Keratinocyte (primary cell): ENCODE measurements at regions not wholly inside any gene's neighbourhood (a gene's known extent, or its start where the extent isn't known, plus 50 kb on each side); places are given as distances from the start of the nearest gene placed in this dataset.
"Not testable (repeated sequence)": the region's sequence is repeated elsewhere in the genome, so short reads cannot be mapped to it uniquely, and the experiment has no call there.

ENCODE experiments used
- DNase-seq: peaks from one replicate; pipeline ENCODE4 v3.0.0-alpha.2; 2011; ENCODE audit warnings: low read depth, missing footprints, low spot score
- FAIRE-seq: peaks from 2 replicates; lab custom pipeline; 2011; peaks lifted over from hg19 to GRCh38; lab: Jason Lieb, UNC
- H2AFZ ChIP-seq: 2 replicates; pipeline ENCODE4 v1.6.0; 2012; ENCODE audit warnings: low read length, control low read depth, inconsistent platforms; ENCODE audit not compliant: control insufficient read depth
- H3K27ac ChIP-seq: 2 replicates; pipeline ENCODE4 v1.5.1; 2011; ENCODE audit warnings: low read length; ENCODE audit not compliant: control insufficient read depth, insufficient read depth
- H3K27me3 ChIP-seq: 3 replicates; pipeline ENCODE4 v1.6.0; 2011; ENCODE audit warnings: low read length; ENCODE audit not compliant: control insufficient read depth, insufficient read depth; ENCODE audit errors: extremely low read depth
- H3K36me3 ChIP-seq, 2 experiments: 2 replicates in 1 of 2; 3 replicates in 1 of 2; pipeline ENCODE4 v1.5.1; 2011; ENCODE audit warnings: low read length in 2 of 2, mild to moderate bottlenecking in 1 of 2; ENCODE audit not compliant: control insufficient read depth in 2 of 2, insufficient read depth in 2 of 2; ENCODE audit errors: extremely low read depth in 1 of 2
- H3K4me1 ChIP-seq: 3 replicates; pipeline ENCODE4 v1.5.1; 2011; ENCODE audit warnings: low read length; ENCODE audit not compliant: control insufficient read depth, insufficient read depth; ENCODE audit errors: extremely low read depth
- H3K4me2 ChIP-seq: 3 replicates; pipeline ENCODE4 v1.6.0; 2011; ENCODE audit warnings: low read depth, low read length; ENCODE audit not compliant: control insufficient read depth, insufficient read depth; ENCODE audit errors: extremely low read depth
- H3K4me3 ChIP-seq, 3 experiments: fragments of 200-600 bp in 1 of 3; sonication (generic) in 1 of 3; 2 replicates in 2 of 3; 3 replicates in 1 of 3; pipeline ENCODE4 v1.5.1; 2011 to 2016; ENCODE audit warnings: low read length in 3 of 3, mild to moderate bottlenecking in 3 of 3, control low read depth in 2 of 3, inconsistent platforms in 1 of 3, low read depth in 1 of 3, mixed read lengths in 1 of 3, mixed run types in 1 of 3, moderate library complexity in 1 of 3; ENCODE audit not compliant: control insufficient read depth in 2 of 3, insufficient read depth in 2 of 3; ENCODE audit errors: extremely low read depth in 1 of 3
- H3K79me2 ChIP-seq: 2 replicates; pipeline ENCODE4 v1.6.0; 2012; ENCODE audit warnings: low read length; ENCODE audit not compliant: control insufficient read depth, insufficient read depth
- H3K9ac ChIP-seq: 3 replicates; pipeline ENCODE4 v1.6.0; 2011; ENCODE audit warnings: low read length; ENCODE audit not compliant: control insufficient read depth, insufficient read depth; ENCODE audit errors: extremely low read depth
- H3K9me1 ChIP-seq: 3 replicates; pipeline ENCODE4 v1.6.0; 2011; ENCODE audit warnings: low read length; ENCODE audit not compliant: control insufficient read depth, insufficient read depth; ENCODE audit errors: extremely low read depth
- H3K9me3 ChIP-seq: 2 replicates; pipeline ENCODE4 v1.5.1; 2012; ENCODE audit warnings: low read depth, low read length; ENCODE audit not compliant: control insufficient read depth
- H4K20me1 ChIP-seq: 3 replicates; pipeline ENCODE4 v1.6.0; 2011; ENCODE audit warnings: low read length; ENCODE audit not compliant: control insufficient read depth, insufficient read depth; ENCODE audit errors: extremely low read depth
- EZH2 ChIP-seq: IDR thresholded peaks from one replicate; pipeline ENCODE4 v1.6.1; 2012; ENCODE audit warnings: inconsistent platforms, mild to moderate bottlenecking, low read length, moderate library complexity
- dilution Hi-C: fragments of 300-500 bp; cut with MboI; formaldehyde crosslinking; loops from one replicate; pipeline ENCODE4 v1.7.0; 2020; ENCODE audit warnings: low sequenced_read_pairs; ENCODE audit not compliant: extremely low pct_ligation_motif_present
- TF ChIP-seq, protein P1 (sequence below), 3 experiments: IDR thresholded peaks in 1 of 3; conservative IDR thresholded peaks in 1 of 3; optimal IDR thresholded peaks in 1 of 3; 2 replicates in 2 of 3; 3 replicates in 1 of 3; pipeline versions ENCODE3 to v1.5.1; 2011; ENCODE audit warnings: low read length in 3 of 3, mild to moderate bottlenecking in 3 of 3, moderate library complexity in 2 of 3, control low read depth in 1 of 3, inconsistent platforms in 1 of 3; ENCODE audit not compliant: insufficient read depth in 2 of 3; ENCODE audit errors: extremely low read depth in 1 of 3

GRCh38 chr7:159204664-159205063 lies 60.0 kb upstream of the VIPR2 start:
- H3K9me1 ChIP-seq: no peaks in the 10 kb centered on the region
- FAIRE-seq (no peak), DNase-seq (no peak)
- no peaks in the 10 kb centered on the region for H3K4me1 ChIP-seq
- no peak overlapping the region for H3K9ac ChIP-seq
- no peak overlapping the region for H3K27ac ChIP-seq
- H3K4me2 ChIP-seq: no peak overlapping the region
- no peak overlapping the region for H2AFZ ChIP-seq
- peaks cover 4% of the 10 kb centered on the region for H3K9me3 ChIP-seq
- no peaks in the 10 kb centered on the region for H3K27me3 ChIP-seq
- no peaks in the 10 kb centered on the region for H3K36me3 ChIP-seq
- dilution Hi-C loops: no loop called here
- no peak for TF ChIP-seq EZH2
- TF ChIP-seq, protein P1, sequence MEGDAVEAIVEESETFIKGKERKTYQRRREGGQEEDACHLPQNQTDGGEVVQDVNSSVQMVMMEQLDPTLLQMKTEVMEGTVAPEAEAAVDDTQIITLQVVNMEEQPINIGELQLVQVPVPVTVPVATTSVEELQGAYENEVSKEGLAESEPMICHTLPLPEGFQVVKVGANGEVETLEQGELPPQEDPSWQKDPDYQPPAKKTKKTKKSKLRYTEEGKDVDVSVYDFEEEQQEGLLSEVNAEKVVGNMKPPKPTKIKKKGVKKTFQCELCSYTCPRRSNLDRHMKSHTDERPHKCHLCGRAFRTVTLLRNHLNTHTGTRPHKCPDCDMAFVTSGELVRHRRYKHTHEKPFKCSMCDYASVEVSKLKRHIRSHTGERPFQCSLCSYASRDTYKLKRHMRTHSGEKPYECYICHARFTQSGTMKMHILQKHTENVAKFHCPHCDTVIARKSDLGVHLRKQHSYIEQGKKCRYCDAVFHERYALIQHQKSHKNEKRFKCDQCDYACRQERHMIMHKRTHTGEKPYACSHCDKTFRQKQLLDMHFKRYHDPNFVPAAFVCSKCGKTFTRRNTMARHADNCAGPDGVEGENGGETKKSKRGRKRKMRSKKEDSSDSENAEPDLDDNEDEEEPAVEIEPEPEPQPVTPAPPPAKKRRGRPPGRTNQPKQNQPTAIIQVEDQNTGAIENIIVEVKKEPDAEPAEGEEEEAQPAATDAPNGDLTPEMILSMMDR (optimal IDR thresholded peaks at IDR 0.05 in 1 of 3, IDR thresholded peaks at IDR 0.05 in 1 of 3, conservative IDR thresholded peaks at IDR 0.05 in 1 of 3; ENCODE audit: extremely low read depth in 1 of 3, insufficient read depth in 2 of 3, low read length in 3 of 3): no peak
- no peaks in the 10 kb centered on the region for H3K79me2 ChIP-seq
- no peak overlapping the region for H3K4me3 ChIP-seq
- H4K20me1 ChIP-seq: no peaks in the 10 kb centered on the region

DNA sequence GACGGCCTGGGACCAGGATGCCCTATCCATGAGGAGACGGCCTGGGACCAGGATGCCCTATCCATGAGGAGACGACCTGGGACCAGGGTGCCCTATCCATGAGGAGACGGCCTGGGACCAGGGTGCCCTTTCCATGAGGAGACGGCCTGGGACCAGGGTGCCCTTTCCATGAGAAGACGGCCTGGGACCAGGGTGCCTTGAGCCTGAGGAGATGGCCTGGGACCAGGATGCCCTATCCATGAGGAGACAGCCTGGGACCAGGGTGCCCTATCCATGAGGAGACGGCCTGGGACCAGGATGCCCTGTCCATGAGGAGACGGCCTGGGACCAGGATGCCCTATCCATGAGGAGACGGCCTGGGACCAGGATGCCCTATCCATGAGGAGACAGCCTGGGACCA lies 58.6 kb upstream of the VIPR2 start:
- H3K79me2 ChIP-seq, H3K36me3 ChIP-seq, DNase-seq, H3K9me3 ChIP-seq, H3K27me3 ChIP-seq, H3K9me1 ChIP-seq, H4K20me1 ChIP-seq, H3K4me3 ChIP-seq, H3K9ac ChIP-seq, H3K27ac ChIP-seq, H3K4me2 ChIP-seq, FAIRE-seq, dilution Hi-C loops, H3K4me1 ChIP-seq, H2AFZ ChIP-seq: not testable (repeated sequence)

DNA sequence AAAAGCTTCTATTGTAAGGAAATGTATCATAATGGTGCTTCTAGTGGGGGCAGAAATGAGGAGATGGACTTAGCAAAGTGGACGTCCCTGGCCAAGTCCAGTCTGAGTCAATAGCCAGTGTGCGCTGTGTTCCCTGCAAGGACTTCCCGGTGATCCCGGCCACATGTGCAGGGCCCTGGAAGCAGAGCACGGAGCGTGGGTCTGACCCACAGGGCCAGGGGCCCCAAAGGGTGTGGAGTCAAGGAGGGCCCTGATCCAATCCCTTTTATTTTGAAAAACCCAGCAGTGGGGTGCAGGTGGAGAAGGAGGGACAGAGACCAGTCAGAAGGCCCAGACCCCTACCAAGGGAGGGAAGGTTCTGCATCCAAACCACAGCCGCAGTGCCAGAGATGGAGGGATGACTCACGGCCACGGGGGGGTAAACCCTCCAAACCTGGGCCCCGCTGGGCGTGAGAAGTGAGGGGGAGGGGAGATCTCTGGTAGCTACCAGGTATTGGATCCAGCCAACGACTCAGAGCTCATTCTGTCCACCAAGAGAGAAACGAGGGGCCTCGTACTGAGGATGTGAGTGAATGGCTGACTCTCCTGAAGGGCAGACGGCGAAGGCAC lies 57.2 kb upstream of the VIPR2 start:
- Histone ChIP-seq H3K4me3 (no peak overlapping the region), H3K4me2 (no peak overlapping the region), H3K9me1 (no peaks in the 10 kb centered on the region), H3K9ac (no peak overlapping the region), H3K36me3 (no peaks in the 10 kb centered on the region), H3K9me3 (peaks cover 5% of the 10 kb centered on the region), H4K20me1 (no peaks in the 10 kb centered on the region), H2AFZ (no peak overlapping the region), H3K27ac (no peak overlapping the region), H3K27me3 (no peaks in the 10 kb centered on the region), H3K4me1 (no peaks in the 10 kb centered on the region), H3K79me2 (no peaks in the 10 kb centered on the region)
- FAIRE-seq: no peak
- DNase-seq: no peak
- dilution Hi-C loops: no loop called here
- TF ChIP-seq, protein P1 (optimal IDR thresholded peaks at IDR 0.05 in 1 of 3, IDR thresholded peaks at IDR 0.05 in 1 of 3, conservative IDR thresholded peaks at IDR 0.05 in 1 of 3; ENCODE audit: extremely low read depth in 1 of 3, insufficient read depth in 2 of 3, low read length in 3 of 3): no peak
